Erythroblast (primary cell): ENCODE measurements at regions not wholly inside any gene's neighbourhood (a gene's known extent, or its start where the extent isn't known, plus 50 kb on each side); places are given as distances from the start of the nearest gene placed in this dataset.

ENCODE experiments used
- GATA1 ChIP-seq: IDR thresholded peaks from 2 replicates; pipeline ENCODE4 v1.6.1; 2011; ENCODE audit warnings: low read depth, mild to moderate bottlenecking, control low read depth, low read length, moderate library complexity
- POLR2A ChIP-seq: IDR thresholded peaks from 2 replicates; pipeline ENCODE4 v1.6.1; 2011; ENCODE audit warnings: mild to moderate bottlenecking, low read length

DNA sequence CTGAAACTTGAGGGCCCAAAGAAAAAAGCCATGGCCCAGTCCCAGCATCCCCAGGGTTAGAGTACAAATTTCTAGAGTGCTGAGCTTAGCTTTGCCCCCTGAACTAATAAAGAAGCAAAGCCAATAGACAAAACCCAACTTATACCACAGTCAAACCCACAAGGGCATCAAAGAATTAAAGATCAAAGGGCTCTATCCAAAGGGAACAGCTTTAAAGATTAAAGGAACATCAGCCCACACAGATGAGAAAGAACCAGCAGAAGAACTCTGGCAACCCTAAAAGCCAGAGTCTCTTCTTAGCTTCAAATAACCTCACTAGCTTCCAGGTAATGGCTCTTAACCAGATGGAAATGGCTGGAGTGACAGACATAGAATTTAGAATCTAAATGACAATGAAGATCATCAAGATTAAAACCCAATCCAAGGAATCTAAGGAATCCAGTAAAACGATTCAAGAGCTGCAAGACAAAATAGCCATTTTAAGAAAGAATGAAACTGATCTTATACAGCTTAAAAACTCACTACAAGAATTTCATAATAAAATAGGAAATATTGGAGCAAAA lies 93.9 kb downstream of the YIPF5 start:
- TF ChIP-seq POLR2A (no peak), GATA1 (no peak)
